RWPE2 (cell line): ENCODE measurements at regions not wholly inside any gene's neighbourhood (a gene's known extent, or its start where the extent isn't known, plus 50 kb on each side); places are given as distances from the start of the nearest gene placed in this dataset.

Source experiments
- ATAC-seq: fragments of 200-7000 bp; cut with Tn5 transposase; 3 replicates; pipeline ENCODE4 v1.9.1; 2021; ENCODE audit warnings: low read depth
- DNase-seq: peaks from one replicate; pipeline ENCODE4 v3.0.0-alpha.2; 2020; ENCODE audit warnings: low spot score
- H3K27ac ChIP-seq: fragments of 450-650 bp; 2 replicates; pipeline ENCODE4 v1.5.1; 2017; ENCODE audit warnings: mild to moderate bottlenecking; ENCODE audit not compliant: poor library complexity, severe bottlenecking
- H3K27me3 ChIP-seq: fragments of 250-450 bp; sonication (Bioruptor Pico); 2 replicates; pipeline ENCODE4 v1.5.1; 2021; ENCODE audit warnings: mild to moderate bottlenecking, moderate library complexity; ENCODE audit not compliant: insufficient read depth, poor library complexity, severe bottlenecking
- H3K36me3 ChIP-seq: fragments of 250-450 bp; sonication (Bioruptor Pico); 2 replicates; pipeline ENCODE4 v1.5.1; 2020; ENCODE audit warnings: low read depth, mild to moderate bottlenecking, moderate library complexity
- H3K4me1 ChIP-seq: fragments of 250-450 bp; sonication (Bioruptor Pico); 2 replicates; pipeline ENCODE4 v1.5.1; 2021; ENCODE audit warnings: mild to moderate bottlenecking, moderate library complexity; ENCODE audit not compliant: insufficient read depth, poor library complexity, severe bottlenecking
- H3K4me3 ChIP-seq: fragments of 250-450 bp; sonication (Bioruptor Pico); 2 replicates; pipeline ENCODE4 v1.5.1; 2021; ENCODE audit warnings: mild to moderate bottlenecking, moderate library complexity; ENCODE audit not compliant: severe bottlenecking
- H3K9me3 ChIP-seq: fragments of 250-450 bp; sonication (Bioruptor Pico); 2 replicates; pipeline ENCODE4 v1.5.1; 2021; ENCODE audit warnings: mild to moderate bottlenecking, moderate library complexity; ENCODE audit not compliant: severe bottlenecking
- TF ChIP-seq, protein P1 (sequence below): fragments of 450-650 bp; IDR thresholded peaks from one replicate; pipeline ENCODE4 v1.5.1; 2017; ENCODE audit warnings: mild to moderate bottlenecking, moderate library complexity; ENCODE audit not compliant: poor library complexity, severe bottlenecking

GRCh38 chr9:135017899-135018298, 69.6 kb upstream of the OLFM1 start:
- Histone ChIP-seq H3K27me3 (no peaks in the 10 kb centered on the region), H3K27ac (no peak overlapping the region), H3K9me3 (no peaks in the 10 kb centered on the region), H3K4me1 (peaks cover 9% of the 10 kb centered on the region), H3K36me3 (no peaks in the 10 kb centered on the region), H3K4me3 (no peak overlapping the region)
- DNase-seq (no peak), ATAC-seq (no peak)
- TF ChIP-seq, protein P1, sequence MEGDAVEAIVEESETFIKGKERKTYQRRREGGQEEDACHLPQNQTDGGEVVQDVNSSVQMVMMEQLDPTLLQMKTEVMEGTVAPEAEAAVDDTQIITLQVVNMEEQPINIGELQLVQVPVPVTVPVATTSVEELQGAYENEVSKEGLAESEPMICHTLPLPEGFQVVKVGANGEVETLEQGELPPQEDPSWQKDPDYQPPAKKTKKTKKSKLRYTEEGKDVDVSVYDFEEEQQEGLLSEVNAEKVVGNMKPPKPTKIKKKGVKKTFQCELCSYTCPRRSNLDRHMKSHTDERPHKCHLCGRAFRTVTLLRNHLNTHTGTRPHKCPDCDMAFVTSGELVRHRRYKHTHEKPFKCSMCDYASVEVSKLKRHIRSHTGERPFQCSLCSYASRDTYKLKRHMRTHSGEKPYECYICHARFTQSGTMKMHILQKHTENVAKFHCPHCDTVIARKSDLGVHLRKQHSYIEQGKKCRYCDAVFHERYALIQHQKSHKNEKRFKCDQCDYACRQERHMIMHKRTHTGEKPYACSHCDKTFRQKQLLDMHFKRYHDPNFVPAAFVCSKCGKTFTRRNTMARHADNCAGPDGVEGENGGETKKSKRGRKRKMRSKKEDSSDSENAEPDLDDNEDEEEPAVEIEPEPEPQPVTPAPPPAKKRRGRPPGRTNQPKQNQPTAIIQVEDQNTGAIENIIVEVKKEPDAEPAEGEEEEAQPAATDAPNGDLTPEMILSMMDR, result no peak

- ATAC-seq (no peak), DNase-seq (no peak)
- H3K4me1 ChIP-seq, result peaks cover 12% of the 10 kb centered on the region
- H3K4me3 ChIP-seq, result no peak overlapping the region
- H3K27me3 ChIP-seq, result no peaks in the 10 kb centered on the region
- H3K27ac ChIP-seq, result no peak overlapping the region
- H3K9me3 ChIP-seq, result no peaks in the 10 kb centered on the region
- H3K36me3 ChIP-seq, result no peaks in the 10 kb centered on the region
- TF ChIP-seq, protein P1, result no peak
Observed at GRCh38 chr9:135018306-135018915, 69.1 kb upstream of the OLFM1 start.

GRCh38 chr9:135019224-135019623, 68.2 kb upstream of the OLFM1 start:
- ATAC-seq, result no peak
- Histone ChIP-seq H3K4me3 (no peak overlapping the region), H3K27ac (no peak overlapping the region), H3K36me3 (no peaks in the 10 kb centered on the region), H3K9me3 (no peaks in the 10 kb centered on the region), H3K4me1 (peaks cover 12% of the 10 kb centered on the region), H3K27me3 (no peaks in the 10 kb centered on the region)
- no peak for DNase-seq
- TF ChIP-seq, protein P1, result no peak

DNA sequence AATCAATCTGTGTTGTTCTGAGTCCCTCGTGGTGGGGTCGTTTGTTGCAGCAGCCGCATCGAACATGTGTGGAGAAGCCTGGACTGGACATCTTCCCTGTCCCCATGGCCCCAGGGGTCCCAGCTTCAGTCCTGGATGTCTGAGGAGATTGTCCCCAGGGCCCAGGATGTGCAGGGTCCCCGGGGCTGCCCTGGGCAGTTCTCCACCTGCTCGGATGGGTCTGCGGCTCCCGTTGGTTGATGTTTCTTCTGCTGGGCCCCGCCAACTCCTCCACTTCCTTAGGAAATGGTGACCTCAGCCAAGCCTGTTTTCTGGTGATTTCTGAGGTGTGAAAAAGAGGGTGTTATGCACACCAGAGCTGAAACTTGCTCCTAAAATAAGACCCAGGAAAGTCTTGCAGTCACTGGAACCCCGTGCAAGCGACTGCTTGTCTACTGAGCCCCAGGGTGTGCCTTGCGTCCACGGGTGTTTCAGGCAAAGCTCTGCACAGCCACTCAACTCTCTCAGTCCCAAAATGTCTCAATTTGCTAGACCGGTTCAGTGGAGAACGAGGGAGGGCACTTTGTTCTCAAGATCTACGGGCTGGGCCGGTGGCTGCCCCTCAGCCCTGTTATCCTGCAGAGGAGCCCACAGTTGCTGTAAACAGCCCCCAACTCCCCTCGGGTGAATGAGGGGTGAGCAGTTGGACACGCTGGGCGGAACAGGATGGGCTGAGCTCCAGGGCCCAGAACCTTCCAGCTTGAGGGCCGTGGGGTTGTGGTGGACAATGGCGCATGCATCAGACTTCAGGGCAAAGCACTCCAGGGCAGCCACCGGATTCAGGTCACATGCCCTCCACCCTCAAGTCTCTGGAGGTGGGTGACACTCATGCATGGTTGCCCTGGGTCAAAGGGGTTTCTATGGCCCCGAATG, 66.7 kb upstream of the OLFM1 start:
- Histone ChIP-seq H3K9me3 (no peaks in the 10 kb centered on the region), H3K27me3 (no peaks in the 10 kb centered on the region), H3K4me3 (no peak overlapping the region), H3K36me3 (no peaks in the 10 kb centered on the region), H3K4me1 (peaks cover 12% of the 10 kb centered on the region), H3K27ac (no peak overlapping the region)
- DNase-seq (no peak), ATAC-seq (no peak)
- TF ChIP-seq, protein P1, result no peak

DNA sequence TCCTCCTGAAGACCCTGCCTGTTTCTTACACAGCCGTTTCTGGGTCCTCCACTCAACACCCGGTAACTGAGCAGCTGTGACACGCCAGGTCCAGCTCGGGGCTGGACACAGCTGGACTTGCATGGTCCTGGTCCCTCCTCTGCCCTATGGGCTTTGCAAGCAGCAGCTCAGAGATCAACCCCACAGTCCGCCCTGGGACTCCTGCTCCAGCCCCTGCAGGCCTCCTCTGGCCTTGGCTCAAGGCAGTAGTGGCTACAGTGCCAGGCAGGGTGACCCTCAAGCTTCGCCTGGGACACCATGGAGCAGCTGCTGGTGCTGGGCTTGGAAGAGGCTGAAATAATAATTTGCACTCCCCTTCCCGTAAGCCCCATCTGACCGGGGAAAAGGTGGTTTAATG, 66.1 kb upstream of the OLFM1 start:
- DNase-seq, result no peak
- TF ChIP-seq, protein P1, result no peak
- ATAC-seq, result no peak
- Histone ChIP-seq H3K27me3 (no peaks in the 10 kb centered on the region), H3K4me1 (peaks cover 5% of the 10 kb centered on the region), H3K4me3 (no peak overlapping the region), H3K36me3 (no peaks in the 10 kb centered on the region), H3K27ac (no peak overlapping the region), H3K9me3 (no peaks in the 10 kb centered on the region)
